HCT116 (cell line): ENCODE measurements at regions not wholly inside any gene's neighbourhood (a gene's known extent, or its start where the extent isn't known, plus 50 kb on each side); places are given as distances from the start of the nearest gene placed in this dataset.

Experiments used
- ATAC-seq: fragments of 200-7000 bp; cut with Tn5 transposase; 2 replicates; pipeline ENCODE4 v1.9.1; 2020; ENCODE audit warnings: mild to moderate bottlenecking, moderate library complexity
- BruUV-seq: library from RNA; stranded (reverse); fragments of 400-500 nt; replicated peaks from 2 replicates; lab custom pipeline; 2021; lab: Mats Ljungman, UMichigan
- CTCF ChIA-PET: fragments of 300-600 bp; sonication (Branson Sonifier 250); formaldehyde crosslinking; loops from one replicate; lab custom pipeline; 2021; ENCODE audit warnings: antibody characterized with exemption; lab: Charles Lee
- POLR2A ChIA-PET: fragments of 300-600, 350-600 bp; sonication (Branson Sonifier 250); formaldehyde crosslinking; loops from one replicate; lab custom pipeline; 2021; ENCODE audit warnings: antibody characterized with exemption; lab: Charles Lee
- RAD21 ChIA-PET, 2 experiments: fragments of 300-600 bp; sonication (Branson Sonifier 250); formaldehyde crosslinking; loops; one replicate each; lab custom pipeline; 2023; ENCODE audit warnings: low total read pairs in 2 of 2; ENCODE audit not compliant: uncharacterized antibody in 2 of 2, unreplicated experiment in 2 of 2, low non-redundant PET in 1 of 2; lab: Charles Lee
- DNase-seq: peaks from one replicate; pipeline ENCODE4 v3.0.0-alpha.2; 2010; ENCODE audit warnings: low read depth, low spot score
- H2AFZ ChIP-seq: fragments of 200-600 bp; shearing (Covaris generic), sonication (generic); 2 replicates; pipeline ENCODE4 v1.6.1; 2017; ENCODE audit warnings: low read depth, mixed run types, mixed read lengths, antibody characterized with exemption, low read length; ENCODE audit not compliant: poor library complexity, severe bottlenecking
- H3K27ac ChIP-seq: 2 replicates; pipeline ENCODE4 v1.5.1; 2012; ENCODE audit warnings: low read depth, low read length
- H3K27me3 ChIP-seq: fragments of 200-600 bp; sonication (generic); 2 replicates; pipeline ENCODE4 v1.6.1; 2016; ENCODE audit warnings: mixed run types, low read length, mixed read lengths; ENCODE audit not compliant: insufficient read depth
- H3K36me3 ChIP-seq, 2 experiments: fragments of 200-500 bp in 1 of 2; fragments of 200-600 bp in 1 of 2; sonication (Bioruptor generic) in 1 of 2; sonication (generic) in 1 of 2; 2 replicates each; pipeline versions ENCODE4 v1.5.1 to v1.6.1; 2014 to 2016; ENCODE audit warnings: low read length in 2 of 2, inconsistent platforms in 1 of 2, mixed read lengths in 1 of 2, mixed run types in 1 of 2; ENCODE audit not compliant: insufficient read depth in 2 of 2, control insufficient read depth in 1 of 2
- H3K4me1 ChIP-seq, 2 experiments: fragments of 200-600 bp in 1 of 2; sonication (generic) in 1 of 2; 2 replicates each; pipeline versions ENCODE4 v1.5.1 to v1.6.1; 2012 to 2017; ENCODE audit warnings: low read length in 2 of 2, inconsistent platforms in 1 of 2, mild to moderate bottlenecking in 1 of 2, mixed read lengths in 1 of 2, mixed run types in 1 of 2, moderate library complexity in 1 of 2; ENCODE audit not compliant: insufficient read depth in 2 of 2, control insufficient read depth in 1 of 2
- H3K4me2 ChIP-seq: fragments of 200-600 bp; sonication (generic); 2 replicates; pipeline ENCODE4 v1.6.1; 2017; ENCODE audit warnings: mixed run types, low read length, mixed read lengths
- H3K4me3 ChIP-seq, 2 experiments: fragments of 200-600 bp in 1 of 2; sonication (generic) in 1 of 2; replicated peaks in 1 of 2; 2 replicates each; pipeline ENCODE4 v1.5.1; 2011 to 2016; ENCODE audit warnings: low read length in 2 of 2, control low read depth in 1 of 2, low read depth in 1 of 2, mild to moderate bottlenecking in 1 of 2, mixed read lengths in 1 of 2, mixed run types in 1 of 2
- H3K79me2 ChIP-seq: fragments of 200-600 bp; sonication (generic); 2 replicates; pipeline ENCODE4 v1.6.1; 2017; ENCODE audit warnings: mild to moderate bottlenecking, mixed run types, low read length, moderate library complexity, mixed read lengths; ENCODE audit not compliant: insufficient read depth
- H3K9ac ChIP-seq: fragments of 200-600 bp; sonication (generic); 2 replicates; pipeline ENCODE4 v1.6.1; 2016; ENCODE audit warnings: low read length, mixed read lengths
- H3K9me2 ChIP-seq: fragments of 200-600 bp; sonication (generic), shearing (Covaris generic); 2 replicates; pipeline ENCODE4 v1.6.1; 2017; ENCODE audit warnings: mixed run types, mild to moderate bottlenecking, moderate library complexity; ENCODE audit not compliant: insufficient read depth
- H3K9me3 ChIP-seq, 2 experiments: fragments of 200-500 bp in 1 of 2; fragments of 200-600 bp in 1 of 2; sonication (Bioruptor generic) in 1 of 2; sonication (generic) in 1 of 2; 2 replicates each; pipeline ENCODE4 v1.6.1; 2014 to 2017; ENCODE audit warnings: low read length in 2 of 2, mixed read lengths in 2 of 2, inconsistent platforms in 1 of 2, low read depth in 1 of 2, mild to moderate bottlenecking in 1 of 2, mixed run types in 1 of 2, moderate library complexity in 1 of 2; ENCODE audit not compliant: control insufficient read depth in 1 of 2, insufficient read depth in 1 of 2
- H4K20me1 ChIP-seq: fragments of 200-600 bp; sonication (generic), shearing (Covaris generic); 2 replicates; pipeline ENCODE4 v1.6.1; 2017; ENCODE audit warnings: mixed run types, mild to moderate bottlenecking, moderate library complexity; ENCODE audit not compliant: insufficient read depth
- CBX3 ChIP-seq: IDR thresholded peaks from 2 replicates; pipeline ENCODE4 v1.6.1; 2012; ENCODE audit warnings: low read depth
- CEBPB ChIP-seq: IDR thresholded peaks from 2 replicates; pipeline ENCODE4 v1.6.1; 2012; ENCODE audit warnings: low read depth
- FOSL1 ChIP-seq: IDR thresholded peaks from 2 replicates; pipeline ENCODE4 v1.6.1; 2012; ENCODE audit warnings: low read depth
- POLR2A ChIP-seq: IDR thresholded peaks from 2 replicates; pipeline ENCODE4 v1.7.0; 2011; ENCODE audit warnings: borderline replicate concordance; ENCODE audit not compliant: insufficient read depth, insufficient read length; ENCODE audit errors: extremely low read depth
- POLR2AphosphoS5 ChIP-seq: IDR thresholded peaks from 2 replicates; pipeline ENCODE4 v1.6.1; 2011; ENCODE audit warnings: mild to moderate bottlenecking, low read depth, low read length, moderate library complexity
- RAD21 ChIP-seq: IDR thresholded peaks from 2 replicates; pipeline ENCODE4 v1.6.1; 2012; ENCODE audit warnings: low read depth, mild to moderate bottlenecking
- SIN3A ChIP-seq: IDR thresholded peaks from 2 replicates; pipeline ENCODE4 v1.6.1; 2012; ENCODE audit warnings: low read depth
- SP1 ChIP-seq: IDR thresholded peaks from 2 replicates; pipeline ENCODE4 v1.6.1; 2012; ENCODE audit warnings: low read depth
- TCF7L2 ChIP-seq: IDR thresholded peaks from 2 replicates; pipeline ENCODE4 v1.7.0; 2011; ENCODE audit warnings: borderline replicate concordance, inconsistent platforms; ENCODE audit not compliant: insufficient read depth, insufficient read length; ENCODE audit errors: extremely low read depth
- intact Hi-C: fragments of 100-400 bp; cut with micrococcal nuclease; formaldehyde crosslinking; loops from 2 replicates; pipeline ENCODE4 v1.10.0; 2022
- TF ChIP-seq, protein P1 (sequence below): IDR thresholded peaks from 2 replicates; pipeline ENCODE4 v1.6.1; 2011; ENCODE audit warnings: mild to moderate bottlenecking, low read length, moderate library complexity; ENCODE audit not compliant: insufficient replicate concordance; ENCODE audit errors: extremely low read depth

DNA sequence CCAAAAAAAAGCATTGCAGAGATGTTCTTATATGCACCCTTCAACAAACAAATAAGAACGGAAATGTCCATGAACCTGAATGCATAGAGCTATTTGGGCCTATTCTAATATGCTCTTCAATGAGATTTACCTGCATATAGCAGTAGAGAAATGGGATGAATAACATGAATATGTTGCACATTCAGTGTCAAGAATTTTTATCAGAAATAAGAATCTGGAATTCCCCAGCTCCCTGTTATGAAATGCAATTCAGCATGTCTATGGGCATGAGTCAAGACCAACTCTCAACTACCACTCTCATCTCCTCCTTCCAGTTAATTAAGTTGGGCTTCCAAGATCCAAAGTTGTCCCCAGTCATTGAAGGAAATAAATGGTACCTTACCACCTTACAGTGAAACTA lies 133.7 kb upstream of the ALCAM start:
- POLR2A ChIA-PET, result no interaction called here
- H3K36me3 ChIP-seq, result no peaks in the 10 kb centered on the region
- H3K9me3 ChIP-seq, result no peaks in the 10 kb centered on the region
- H3K4me1 ChIP-seq, result no peaks in the 10 kb centered on the region
- H3K9ac ChIP-seq, result no peak overlapping the region
- ATAC-seq, result no peak
- RAD21 ChIA-PET, result no interaction called here
- no peaks in the 10 kb centered on the region for H3K79me2 ChIP-seq
- H3K9me2 ChIP-seq, result no peaks in the 10 kb centered on the region
- no peak overlapping the region for H3K4me3 ChIP-seq
- H3K27me3 ChIP-seq, result no peaks in the 10 kb centered on the region
- H4K20me1 ChIP-seq, result no peaks in the 10 kb centered on the region
- H2AFZ ChIP-seq, result no peak overlapping the region
- intact Hi-C loops, result no loop called here
- H3K4me2 ChIP-seq, result no peak overlapping the region
- no peak overlapping the region for H3K27ac ChIP-seq
- no peak for TF ChIP-seq POLR2A
- TF ChIP-seq, protein P1, sequence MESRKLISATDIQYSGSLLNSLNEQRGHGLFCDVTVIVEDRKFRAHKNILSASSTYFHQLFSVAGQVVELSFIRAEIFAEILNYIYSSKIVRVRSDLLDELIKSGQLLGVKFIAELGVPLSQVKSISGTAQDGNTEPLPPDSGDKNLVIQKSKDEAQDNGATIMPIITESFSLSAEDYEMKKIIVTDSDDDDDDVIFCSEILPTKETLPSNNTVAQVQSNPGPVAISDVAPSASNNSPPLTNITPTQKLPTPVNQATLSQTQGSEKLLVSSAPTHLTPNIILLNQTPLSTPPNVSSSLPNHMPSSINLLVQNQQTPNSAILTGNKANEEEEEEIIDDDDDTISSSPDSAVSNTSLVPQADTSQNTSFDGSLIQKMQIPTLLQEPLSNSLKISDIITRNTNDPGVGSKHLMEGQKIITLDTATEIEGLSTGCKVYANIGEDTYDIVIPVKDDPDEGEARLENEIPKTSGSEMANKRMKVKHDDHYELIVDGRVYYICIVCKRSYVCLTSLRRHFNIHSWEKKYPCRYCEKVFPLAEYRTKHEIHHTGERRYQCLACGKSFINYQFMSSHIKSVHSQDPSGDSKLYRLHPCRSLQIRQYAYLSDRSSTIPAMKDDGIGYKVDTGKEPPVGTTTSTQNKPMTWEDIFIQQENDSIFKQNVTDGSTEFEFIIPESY, result no peak
- TF ChIP-seq TCF7L2, result no peak
- TF ChIP-seq POLR2AphosphoS5, result no peak
- no peak for TF ChIP-seq SIN3A
- no peak for TF ChIP-seq FOSL1
- TF ChIP-seq SP1, result no peak
- no peak for TF ChIP-seq CBX3
- TF ChIP-seq CEBPB, result no peak
- DNase-seq, result no peak
- BruUV-seq, result no TSS peak
- CTCF ChIA-PET, result no interaction called here

DNA sequence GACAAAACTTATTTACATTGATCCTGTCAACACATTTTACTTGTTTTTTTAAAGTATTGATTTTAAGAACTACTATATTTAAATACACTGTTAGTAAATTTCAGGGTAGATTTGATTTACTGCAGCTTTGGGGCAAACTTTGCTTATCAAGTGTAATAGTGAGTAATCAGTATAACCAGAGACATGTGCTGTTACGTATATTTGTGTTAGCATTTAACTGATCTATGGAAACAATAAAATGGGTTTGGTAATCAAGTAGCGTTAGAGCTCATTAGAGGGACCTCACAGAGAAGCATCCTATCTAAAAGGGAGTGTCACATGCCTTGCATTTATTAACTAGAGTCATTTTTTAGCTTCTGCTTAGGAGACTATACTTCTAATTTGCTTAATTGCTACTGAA lies 131.5 kb upstream of the ALCAM start:
- no peaks in the 10 kb centered on the region for H3K27me3 ChIP-seq
- no peak for TF ChIP-seq RAD21
- no peak for TF ChIP-seq TCF7L2
- TF ChIP-seq FOSL1, result no peak
- ChIA-PET CTCF (no interaction called here), POLR2A (no interaction called here), RAD21 (no interaction called here)
- H3K4me3 ChIP-seq, result no peak overlapping the region
- ATAC-seq (no peak), DNase-seq (no peak)
- no peak overlapping the region for H3K9ac ChIP-seq
- no peak overlapping the region for H3K4me2 ChIP-seq
- no peaks in the 10 kb centered on the region for H3K79me2 ChIP-seq
- intact Hi-C loops, result no loop called here
- H3K27ac ChIP-seq, result no peak overlapping the region
- no peaks in the 10 kb centered on the region for H4K20me1 ChIP-seq
- no peaks in the 10 kb centered on the region for H3K4me1 ChIP-seq
- no peaks in the 10 kb centered on the region for H3K9me2 ChIP-seq
- no peak overlapping the region for H2AFZ ChIP-seq
- H3K9me3 ChIP-seq, result no peaks in the 10 kb centered on the region
- no peaks in the 10 kb centered on the region for H3K36me3 ChIP-seq
- BruUV-seq, result no TSS peak
